Activated naive CD8-positive, alpha-beta T cell treated with anti-CD3 and anti-CD28 coated beads, Interleukin-2, amount 10 ng/mL, durations not matched to agents 7 days and 5 days (primary cell): ENCODE measurements at regions not wholly inside any gene's neighbourhood (a gene's known extent, or its start where the extent isn't known, plus 50 kb on each side); places are given as distances from the start of the nearest gene placed in this dataset.
"Not testable (repeated sequence)": the region's sequence is repeated elsewhere in the genome, so short reads cannot be mapped to it uniquely, and the experiment has no call there.

Experiments used
- ATAC-seq: fragments of 150-1000 bp; cut with Tn5 transposase; one replicate; pipeline ENCODE4 v1.10.0; 2021; ENCODE audit warnings: low read depth, moderate library complexity
- POLR2A ChIA-PET: fragments of 350-600 bp; sonication (Branson Sonifier 250); formaldehyde crosslinking; loops from one replicate; lab custom pipeline; 2021; ENCODE audit warnings: antibody characterized with exemption; lab: Charles Lee
- DNase-seq: peaks from one replicate; pipeline ENCODE4 v3.0.0; 2021
- H3K27ac Mint-ChIP-seq: one replicate; pipeline ENCODE4 v1.8.0; 2022; ENCODE audit warnings: mild to moderate bottlenecking, mixed read lengths
- H3K27me3 Mint-ChIP-seq: one replicate; pipeline ENCODE4 v1.8.0; 2022; ENCODE audit warnings: mild to moderate bottlenecking, moderate library complexity, mixed read lengths
- H3K36me3 Mint-ChIP-seq: one replicate; pipeline ENCODE4 v1.8.0; 2021; ENCODE audit warnings: mild to moderate bottlenecking, mixed read lengths
- H3K4me1 Mint-ChIP-seq: one replicate; pipeline ENCODE4 v1.8.0; 2021; ENCODE audit warnings: mixed read lengths
- H3K4me3 Mint-ChIP-seq: one replicate; pipeline ENCODE4 v1.8.0; 2022; ENCODE audit warnings: mild to moderate bottlenecking, moderate library complexity, mixed read lengths
- H3K9me3 Mint-ChIP-seq: one replicate; pipeline ENCODE4 v1.8.0; 2021; ENCODE audit warnings: mixed read lengths

DNA sequence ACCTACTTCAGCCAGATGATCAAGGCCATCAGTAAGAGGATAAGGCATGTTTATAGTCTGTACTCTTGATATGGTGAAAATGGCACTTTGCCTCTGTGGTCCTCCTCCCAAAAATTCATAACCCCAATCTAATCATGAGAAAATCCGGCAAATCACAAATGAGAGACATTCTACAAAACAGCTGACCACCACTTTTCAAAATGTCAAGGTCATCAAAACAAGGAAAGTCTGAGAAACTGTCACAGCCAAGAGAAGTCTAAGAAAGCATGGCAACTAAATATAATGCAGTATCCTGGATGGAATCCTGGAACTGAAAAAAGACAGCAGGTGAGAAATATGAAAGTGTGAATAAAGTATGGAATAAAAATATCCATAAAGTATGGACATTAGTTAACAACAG, 226.6 kb upstream of the INTU start:
- POLR2A ChIA-PET: no interaction called here
- no peaks in the 10 kb centered on the region for H3K4me1 Mint-ChIP-seq
- H3K27me3 Mint-ChIP-seq: no peaks in the 10 kb centered on the region
- ATAC-seq: no peak
- H3K4me3 Mint-ChIP-seq: no peak overlapping the region
- peaks cover 1% of the 10 kb centered on the region for H3K9me3 Mint-ChIP-seq
- no peaks in the 10 kb centered on the region for H3K36me3 Mint-ChIP-seq
- H3K27ac Mint-ChIP-seq: no peak overlapping the region
- no peak for DNase-seq

GRCh38 chr4:127407572-127407971, 225.2 kb upstream of the INTU start:
- H3K4me1 Mint-ChIP-seq, H3K4me3 Mint-ChIP-seq, H3K27me3 Mint-ChIP-seq, H3K27ac Mint-ChIP-seq, DNase-seq, ATAC-seq, POLR2A ChIA-PET, H3K36me3 Mint-ChIP-seq, H3K9me3 Mint-ChIP-seq: not testable (repeated sequence)

DNA sequence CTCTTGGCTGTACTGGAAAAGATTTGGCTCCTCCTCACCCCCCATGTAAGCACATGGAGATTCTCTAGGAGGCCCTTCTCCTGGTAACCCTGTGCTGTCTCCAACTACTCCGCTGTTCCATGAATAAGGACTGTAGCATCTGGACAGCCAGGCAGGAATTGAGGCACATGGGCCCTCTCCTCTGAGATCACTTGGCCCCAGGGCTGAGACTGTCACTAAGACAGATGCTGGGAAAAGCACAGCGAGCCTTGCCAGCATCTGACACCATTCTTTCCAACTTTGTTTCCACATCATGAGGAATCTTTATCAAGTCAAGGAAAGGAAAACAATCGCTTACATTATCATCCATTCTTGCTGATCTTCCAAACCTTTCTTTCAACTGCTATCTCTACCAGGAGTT, 222.6 kb upstream of the INTU start:
- POLR2A ChIA-PET: no interaction called here
- DNase-seq: no peak
- Mint-ChIP-seq H3K27me3 (no peaks in the 10 kb centered on the region), H3K27ac (no peak overlapping the region), H3K4me3 (no peak overlapping the region), H3K4me1 (no peaks in the 10 kb centered on the region), H3K36me3 (no peaks in the 10 kb centered on the region), H3K9me3 (peaks cover 1% of the 10 kb centered on the region)
- no peak for ATAC-seq

DNA sequence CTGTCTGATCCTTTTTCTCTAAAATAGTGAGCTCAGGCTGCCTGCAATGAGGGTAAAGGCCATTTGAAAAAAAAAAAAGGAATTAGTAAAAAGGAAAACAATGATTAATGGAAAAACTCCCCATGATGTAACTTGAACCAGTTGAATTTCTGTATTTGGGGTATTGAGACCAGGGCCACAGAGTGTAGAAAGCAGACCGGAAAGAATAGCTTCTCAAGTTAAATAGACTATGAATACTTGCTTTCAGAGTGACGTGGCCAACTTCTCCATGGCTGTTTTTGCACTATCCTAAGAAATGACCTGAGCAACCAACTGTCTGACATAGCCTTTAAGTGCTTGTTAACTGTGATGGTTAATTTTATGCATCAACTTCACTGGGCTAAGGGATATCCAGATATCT, 222.1 kb upstream of the INTU start:
- H3K9me3 Mint-ChIP-seq: peaks cover 1% of the 10 kb centered on the region
- POLR2A ChIA-PET: no interaction called here
- no peak overlapping the region for H3K27ac Mint-ChIP-seq
- H3K4me1 Mint-ChIP-seq: no peaks in the 10 kb centered on the region
- H3K27me3 Mint-ChIP-seq: no peaks in the 10 kb centered on the region
- ATAC-seq (no peak), DNase-seq (no peak)
- no peaks in the 10 kb centered on the region for H3K36me3 Mint-ChIP-seq
- H3K4me3 Mint-ChIP-seq: no peak overlapping the region

DNA sequence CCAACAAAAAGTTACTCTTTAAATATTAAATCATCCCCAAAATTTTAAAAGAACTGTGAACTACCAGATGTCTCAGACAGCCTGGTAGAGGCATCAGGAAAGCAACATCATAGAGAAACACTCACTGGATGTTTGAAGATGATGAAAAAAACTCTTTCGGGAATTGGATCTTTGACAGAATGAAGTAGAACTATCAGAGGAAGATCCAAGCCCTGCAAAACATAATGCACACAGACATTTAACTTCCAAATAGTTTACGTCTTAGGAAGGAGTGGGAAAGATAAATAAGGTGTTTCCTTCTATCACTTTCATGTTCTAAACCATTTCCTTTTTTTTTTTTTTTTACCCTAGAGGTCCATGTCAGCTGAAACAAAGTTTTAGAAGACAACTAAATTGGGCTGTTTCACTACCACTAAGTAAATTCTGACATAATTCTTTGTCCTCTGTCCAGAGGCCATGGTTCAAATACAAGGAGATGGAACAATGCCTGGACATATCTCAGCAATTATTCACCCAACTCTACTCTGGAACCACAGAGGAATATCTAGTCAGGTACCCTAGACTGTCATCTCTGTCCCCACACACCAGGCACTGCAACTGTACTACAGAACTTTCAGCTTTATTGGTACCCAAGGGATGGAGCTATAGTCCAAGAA, 217.7 kb upstream of the INTU start:
- H3K27ac Mint-ChIP-seq: no peak overlapping the region
- H3K9me3 Mint-ChIP-seq: no peaks in the 10 kb centered on the region
- no peaks in the 10 kb centered on the region for H3K36me3 Mint-ChIP-seq
- DNase-seq (no peak), ATAC-seq (no peak)
- H3K4me3 Mint-ChIP-seq: no peak overlapping the region
- no peaks in the 10 kb centered on the region for H3K27me3 Mint-ChIP-seq
- POLR2A ChIA-PET: no interaction called here
- H3K4me1 Mint-ChIP-seq: no peaks in the 10 kb centered on the region

DNA sequence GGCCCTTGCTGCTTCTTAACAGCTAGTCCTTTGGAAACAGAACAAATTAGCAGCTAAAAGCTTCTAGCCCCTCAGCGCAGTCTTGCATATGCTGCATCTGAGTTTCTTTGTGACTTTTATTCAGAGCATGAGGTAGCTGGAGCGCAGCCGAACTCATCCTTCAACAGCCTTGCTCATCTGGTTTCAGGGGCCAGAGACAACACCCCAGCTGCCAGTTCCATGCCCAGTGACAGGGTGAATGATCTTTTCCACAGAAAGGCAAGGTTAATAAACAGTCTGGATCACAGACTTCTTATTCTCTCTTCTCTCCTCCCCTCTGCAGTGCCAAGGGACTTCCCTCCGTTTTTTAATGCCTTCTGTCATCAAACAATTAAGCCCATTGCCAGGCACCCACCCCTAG, 216.6 kb upstream of the INTU start:
- no peaks in the 10 kb centered on the region for H3K36me3 Mint-ChIP-seq
- H3K4me1 Mint-ChIP-seq: no peaks in the 10 kb centered on the region
- DNase-seq (no peak), ATAC-seq (no peak)
- no peaks in the 10 kb centered on the region for H3K27me3 Mint-ChIP-seq
- no peaks in the 10 kb centered on the region for H3K9me3 Mint-ChIP-seq
- POLR2A ChIA-PET: no interaction called here
- H3K4me3 Mint-ChIP-seq: no peak overlapping the region
- no peak overlapping the region for H3K27ac Mint-ChIP-seq

DNA sequence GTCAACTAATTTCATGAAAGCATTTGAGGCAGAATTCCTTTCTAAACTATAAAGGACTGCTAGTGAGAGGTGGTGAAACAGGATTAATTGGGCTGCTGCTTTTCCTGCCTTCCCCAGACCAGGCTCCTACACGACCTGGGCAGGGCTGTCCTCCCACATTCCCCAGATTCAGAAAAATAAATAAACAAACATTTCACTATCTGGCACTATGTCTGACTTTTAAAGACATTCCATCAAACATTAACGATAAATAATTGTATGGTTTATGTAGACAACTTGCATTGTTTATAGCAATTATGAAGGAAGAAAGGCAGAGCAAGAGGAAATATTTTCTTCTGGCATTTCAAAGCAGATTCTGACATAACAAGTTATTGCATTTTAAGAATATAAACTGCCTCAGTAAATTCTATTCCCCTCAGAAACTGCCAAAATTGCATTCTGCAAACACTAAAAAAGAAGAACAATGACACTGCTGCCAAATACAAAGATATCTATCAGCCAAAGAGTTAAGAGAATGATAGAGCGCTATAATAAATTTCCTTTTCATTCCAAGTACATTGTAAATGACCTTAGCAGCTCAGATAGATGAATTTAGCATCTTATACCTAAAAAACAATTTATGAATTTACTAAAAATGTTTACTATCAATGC, 214.7 kb upstream of the INTU start:
- Mint-ChIP-seq H3K27ac (no peak overlapping the region), H3K4me1 (no peaks in the 10 kb centered on the region), H3K4me3 (no peak overlapping the region), H3K36me3 (no peaks in the 10 kb centered on the region), H3K27me3 (no peaks in the 10 kb centered on the region), H3K9me3 (no peaks in the 10 kb centered on the region)
- ATAC-seq (no peak), DNase-seq (no peak)
- POLR2A ChIA-PET: no interaction called here

- Mint-ChIP-seq H3K4me1 (no peaks in the 10 kb centered on the region), H3K36me3 (no peaks in the 10 kb centered on the region), H3K27ac (no peak overlapping the region), H3K4me3 (no peak overlapping the region), H3K27me3 (no peaks in the 10 kb centered on the region), H3K9me3 (no peaks in the 10 kb centered on the region)
- ATAC-seq (no peak), DNase-seq (no peak)
- POLR2A ChIA-PET: no interaction called here
These were observed 213.3 kb upstream of the INTU start for GRCh38 chr4:127419431-127419830.

GRCh38 chr4:127421437-127421836, 211.3 kb upstream of the INTU start:
- no peak overlapping the region for H3K27ac Mint-ChIP-seq
- DNase-seq: no peak
- no peaks in the 10 kb centered on the region for H3K9me3 Mint-ChIP-seq
- no peak for ATAC-seq
- H3K27me3 Mint-ChIP-seq: no peaks in the 10 kb centered on the region
- no peak overlapping the region for H3K4me3 Mint-ChIP-seq
- no peaks in the 10 kb centered on the region for H3K4me1 Mint-ChIP-seq
- POLR2A ChIA-PET: no interaction called here
- no peaks in the 10 kb centered on the region for H3K36me3 Mint-ChIP-seq

DNA sequence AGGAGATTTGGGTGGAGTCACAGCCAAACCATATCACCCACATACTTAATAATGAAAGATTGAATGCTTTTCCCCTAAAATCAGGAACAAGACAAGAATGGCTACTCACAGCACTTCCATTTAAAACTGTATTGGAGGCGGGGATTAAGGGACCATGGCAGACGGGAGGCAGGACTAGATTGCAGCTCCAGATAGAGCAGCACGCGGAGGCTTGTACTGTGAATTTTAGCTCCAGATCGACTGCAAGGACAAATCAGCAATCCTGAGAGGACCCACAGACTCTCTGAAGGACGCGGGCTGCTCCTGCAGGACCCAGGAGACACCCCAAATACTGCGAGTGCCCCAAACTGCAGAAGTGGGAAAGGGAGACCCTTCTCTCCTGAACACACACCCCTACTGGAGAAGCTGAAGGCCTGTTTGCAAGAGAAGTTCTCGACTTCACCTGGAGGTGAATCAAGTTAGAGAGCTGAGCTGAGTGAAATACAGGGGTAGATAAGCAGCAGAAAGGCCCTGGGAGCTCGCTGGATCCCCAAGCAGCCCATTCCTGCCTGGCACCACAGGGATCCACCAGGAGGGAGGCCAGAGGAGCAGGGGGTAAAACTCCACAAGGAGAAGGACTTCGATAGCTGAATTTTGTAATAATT, 207.4 kb upstream of the INTU start:
- Mint-ChIP-seq H3K27me3 (no peaks in the 10 kb centered on the region), H3K9me3 (peaks cover 1% of the 10 kb centered on the region), H3K4me1 (no peaks in the 10 kb centered on the region), H3K4me3 (no peak overlapping the region), H3K36me3 (no peaks in the 10 kb centered on the region), H3K27ac (no peak overlapping the region)
- POLR2A ChIA-PET: no interaction called here
- DNase-seq (no peak), ATAC-seq (no peak)

- ATAC-seq: no peak
- peaks cover 3% of the 10 kb centered on the region for H3K9me3 Mint-ChIP-seq
- POLR2A ChIA-PET: no interaction called here
These were observed 206.9 kb upstream of the INTU start for GRCh38 chr4:127425851-127426250.

DNA sequence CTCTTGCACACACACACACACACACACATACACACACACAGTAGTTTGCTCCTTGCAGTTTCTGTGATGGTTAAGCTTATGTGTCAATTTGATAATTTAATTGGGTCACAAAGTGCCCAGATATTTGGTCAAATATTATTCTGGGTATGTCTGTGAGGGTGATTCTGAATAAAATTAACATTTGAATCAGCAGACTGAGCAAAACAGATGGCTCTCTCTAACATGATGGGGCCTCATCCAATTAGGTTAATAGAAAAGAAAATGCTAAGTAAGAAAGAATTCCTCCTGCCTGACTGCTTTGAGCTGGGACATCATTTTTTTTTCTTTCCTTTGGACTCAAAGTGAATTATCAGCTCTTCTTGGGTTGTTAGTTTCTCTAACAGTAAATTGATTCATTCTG, 191.2 kb upstream of the INTU start:
- POLR2A ChIA-PET: no interaction called here
- Mint-ChIP-seq H3K9me3 (no peaks in the 10 kb centered on the region), H3K4me3 (no peak overlapping the region), H3K27me3 (no peaks in the 10 kb centered on the region), H3K4me1 (no peaks in the 10 kb centered on the region), H3K36me3 (no peaks in the 10 kb centered on the region), H3K27ac (no peak overlapping the region)
- ATAC-seq (no peak), DNase-seq (no peak)

More at GRCh38 chr4:127425851-127426250, 206.9 kb upstream of the INTU start:
- Mint-ChIP-seq H3K4me1 (no peaks in the 10 kb centered on the region), H3K4me3 (no peak overlapping the region), H3K27me3 (no peaks in the 10 kb centered on the region), H3K27ac (no peak overlapping the region), H3K36me3 (no peaks in the 10 kb centered on the region)
- DNase-seq: no peak

GRCh38 chr4:127445471-127445870, 187.3 kb upstream of the INTU start:
- POLR2A ChIA-PET: no interaction called here
- Mint-ChIP-seq H3K27me3 (no peaks in the 10 kb centered on the region), H3K36me3 (no peaks in the 10 kb centered on the region), H3K4me1 (no peaks in the 10 kb centered on the region), H3K9me3 (no peaks in the 10 kb centered on the region), H3K27ac (no peak overlapping the region), H3K4me3 (no peak overlapping the region)
- DNase-seq: no peak
- ATAC-seq: no peak

DNA sequence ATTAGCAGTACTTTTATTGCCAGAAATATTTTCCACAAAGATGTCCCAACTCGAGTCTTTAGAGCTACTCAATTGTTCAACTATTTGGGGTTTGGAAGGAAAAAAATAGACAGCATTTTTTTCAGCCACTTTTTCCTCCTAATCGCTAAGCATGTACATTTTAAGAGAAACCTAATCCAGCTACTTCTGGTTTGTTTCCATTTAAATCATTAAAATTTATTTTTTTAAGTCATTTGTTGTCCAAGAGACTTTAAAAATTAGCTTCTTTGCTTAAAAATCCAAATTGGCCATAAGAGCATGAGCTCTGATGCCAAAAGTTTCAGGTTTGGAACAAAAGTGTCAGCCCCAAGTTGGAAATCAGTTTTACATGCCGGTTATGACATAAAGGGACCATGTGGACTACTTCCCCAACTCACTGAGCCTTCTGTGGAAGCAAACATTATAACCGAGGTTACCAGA, 186.3 kb upstream of the INTU start:
- H3K9me3 Mint-ChIP-seq: no peaks in the 10 kb centered on the region
- H3K27ac Mint-ChIP-seq: no peak overlapping the region
- DNase-seq (no peak), ATAC-seq (no peak)
- H3K4me1 Mint-ChIP-seq: no peaks in the 10 kb centered on the region
- H3K4me3 Mint-ChIP-seq: no peak overlapping the region
- POLR2A ChIA-PET: no interaction called here
- H3K27me3 Mint-ChIP-seq: no peaks in the 10 kb centered on the region
- no peaks in the 10 kb centered on the region for H3K36me3 Mint-ChIP-seq
